HepG2 (cell line): ENCODE measurements at regions not wholly inside any gene's neighbourhood (a gene's known extent, or its start where the extent isn't known, plus 50 kb on each side); places are given as distances from the start of the nearest gene placed in this dataset.

ENCODE experiments used
- ATAC-seq: fragments of 200-7000 bp; cut with Tn5 transposase; 3 replicates; pipeline ENCODE4 v1.9.1; 2020; ENCODE audit warnings: mild to moderate bottlenecking, moderate library complexity
- BruUV-seq: library from RNA; stranded (reverse); fragments of 400-500 nt; replicated peaks from 2 replicates; lab custom pipeline; 2021; lab: Mats Ljungman, UMichigan
- CTCF ChIA-PET: fragments of 300-600 bp; formaldehyde crosslinking; extraction: SDS; loops from one replicate; lab custom pipeline; 2021; ENCODE audit warnings: low total read pairs, inconsistent platforms, low intra/inter-chr PET ratio; lab: Yijun Ruan, JAX
- POLR2A ChIA-PET: fragments of 350-600 bp; sonication (Branson Sonifier 250); formaldehyde crosslinking; loops from one replicate; lab custom pipeline; 2020; ENCODE audit warnings: antibody characterized with exemption, inconsistent platforms; lab: Yijun Ruan, JAX
- DNase-seq: peaks from one replicate; pipeline ENCODE4 v3.0.0-alpha.2; 2015; ENCODE audit warnings: low spot score
- FAIRE-seq: peaks from 3 replicates; lab custom pipeline; 2011; peaks lifted over from hg19 to GRCh38; lab: Jason Lieb, UNC
- H2AFZ ChIP-seq: one replicate; pipeline ENCODE4 v1.6.1; 2011; ENCODE audit warnings: low read length, inconsistent platforms
- H3K27ac ChIP-seq: fragments of 300-600 bp; 3 replicates; pipeline ENCODE4 v1.8.0; 2011; ENCODE audit warnings: mixed run types, mild to moderate bottlenecking, mixed read lengths, low read length, inconsistent platforms; ENCODE audit not compliant: insufficient read depth; ENCODE audit errors: extremely low read length
- H3K27me3 ChIP-seq, 2 experiments: fragments of 200-600 bp in 1 of 2; 2 replicates in 1 of 2; 3 replicates in 1 of 2; pipeline versions ENCODE4 v1.6.0 to v1.8.0; 2011; ENCODE audit warnings: low read length in 2 of 2, mild to moderate bottlenecking in 2 of 2, moderate library complexity in 2 of 2, inconsistent platforms in 1 of 2; ENCODE audit not compliant: insufficient read depth in 2 of 2, control insufficient read depth in 1 of 2
- H3K36me3 ChIP-seq, 2 experiments: fragments of 200-600 bp in 1 of 2; replicated peaks in 1 of 2; 2 replicates in 1 of 2; 3 replicates in 1 of 2; pipeline versions ENCODE4 v1.5.1 to v1.8.0; 2011; ENCODE audit warnings: low read length in 2 of 2, inconsistent platforms in 1 of 2; ENCODE audit not compliant: insufficient read depth in 2 of 2, control insufficient read depth in 1 of 2
- H3K4me1 ChIP-seq: 2 replicates; pipeline ENCODE4 v1.5.1; 2012; ENCODE audit warnings: low read length, inconsistent platforms; ENCODE audit not compliant: insufficient read depth
- H3K4me2 ChIP-seq: 2 replicates; pipeline ENCODE4 v1.6.0; 2011; ENCODE audit warnings: low read depth, low read length, inconsistent platforms
- H3K4me3 ChIP-seq, 3 experiments: fragments of 200-600 bp in 1 of 3; sonication (generic), shearing (Covaris generic) in 1 of 3; replicated peaks in 1 of 3; 2 replicates each; pipeline ENCODE4 v1.5.1; 2011 to 2016; ENCODE audit warnings: low read length in 3 of 3, inconsistent platforms in 2 of 3, low read depth in 2 of 3, mild to moderate bottlenecking in 2 of 3, control low read depth in 1 of 3, mixed read lengths in 1 of 3; ENCODE audit not compliant: insufficient read depth in 1 of 3
- H3K79me2 ChIP-seq: one replicate; pipeline ENCODE4 v1.6.1; 2011; ENCODE audit warnings: low read length, inconsistent platforms; ENCODE audit not compliant: insufficient read depth
- H3K9ac ChIP-seq: 2 replicates; pipeline ENCODE4 v1.6.0; 2011; ENCODE audit warnings: mild to moderate bottlenecking, low read depth, low read length, inconsistent platforms; ENCODE audit not compliant: insufficient read depth
- H3K9me3 ChIP-seq: 2 replicates; pipeline ENCODE4 v1.5.1; 2012; ENCODE audit warnings: mild to moderate bottlenecking, low read length
- H4K20me1 ChIP-seq: 2 replicates; pipeline ENCODE4 v1.6.0; 2011; ENCODE audit warnings: inconsistent platforms, mild to moderate bottlenecking, low read length, moderate library complexity; ENCODE audit not compliant: insufficient read depth
- ARID2 ChIP-seq: sonication (generic); formaldehyde crosslinking; IDR thresholded peaks from 2 replicates; pipeline ENCODE4 v1.8.1; 2022; ENCODE audit warnings: mild to moderate bottlenecking, missing genetic modification reagents, borderline replicate concordance
- FOXO1 ChIP-seq: sonication (generic); formaldehyde crosslinking; IDR thresholded peaks from 2 replicates; pipeline ENCODE4 v1.4.0; 2020; ENCODE audit warnings: missing genetic modification reagents
- GMEB1 ChIP-seq: sonication (generic); formaldehyde crosslinking; IDR thresholded peaks from 2 replicates; pipeline ENCODE4 v1.5.1; 2020; ENCODE audit warnings: missing genetic modification reagents, mild to moderate bottlenecking, borderline replicate concordance
- MEF2D ChIP-seq: sonication (generic); formaldehyde crosslinking; IDR thresholded peaks from 2 replicates; pipeline ENCODE4 v1.5.1; 2020; ENCODE audit warnings: mild to moderate bottlenecking, missing genetic modification reagents
- MXD3 ChIP-seq: IDR thresholded peaks from 2 replicates; pipeline ENCODE4 v1.6.1; 2016; ENCODE audit warnings: mild to moderate bottlenecking, missing biosample characterization, missing genetic modification reagents
- PBX2 ChIP-seq: IDR thresholded peaks from 2 replicates; pipeline ENCODE4 v1.6.1; 2016; ENCODE audit warnings: control low read depth
- TAF15 ChIP-seq: fragments of 200-400 bp; formaldehyde crosslinking; IDR thresholded peaks from one replicate; pipeline ENCODE4 v1.6.1; 2018; ENCODE audit warnings: mild to moderate bottlenecking, low read depth, low read length; ENCODE audit not compliant: poor library complexity, severe bottlenecking
- YEATS4 ChIP-seq: sonication (generic); formaldehyde crosslinking; IDR thresholded peaks from 2 replicates; pipeline ENCODE4 v1.4.0; 2020; ENCODE audit warnings: missing genetic modification reagents, borderline replicate concordance
- ZFP82 ChIP-seq: sonication (generic); formaldehyde crosslinking; IDR thresholded peaks from 2 replicates; pipeline ENCODE4 v1.5.1; 2020; ENCODE audit warnings: mild to moderate bottlenecking, missing genetic modification reagents, borderline replicate concordance
- ZNF468 ChIP-seq: sonication (generic); formaldehyde crosslinking; IDR thresholded peaks from 2 replicates; pipeline ENCODE4 v1.8.0; 2022; ENCODE audit warnings: mild to moderate bottlenecking, moderate library complexity, missing genetic modification reagents
- ZNF510 ChIP-seq: sonication (generic); formaldehyde crosslinking; IDR thresholded peaks from 2 replicates; pipeline ENCODE4 v1.4.0; 2020; ENCODE audit warnings: low read depth, mild to moderate bottlenecking, missing genetic modification reagents
- ZNF572 ChIP-seq: sonication (generic); formaldehyde crosslinking; IDR thresholded peaks from 2 replicates; pipeline ENCODE4 v1.5.1; 2020; ENCODE audit warnings: mild to moderate bottlenecking, missing genetic modification reagents
- ZNF614 ChIP-seq: IDR thresholded peaks from 2 replicates; pipeline ENCODE4 v1.6.1; 2018; ENCODE audit warnings: missing biosample characterization, missing genetic modification reagents, inconsistent platforms, borderline replicate concordance
- ZNF777 ChIP-seq: sonication (generic); formaldehyde crosslinking; IDR thresholded peaks from 2 replicates; pipeline ENCODE4 v1.4.0; 2020; ENCODE audit warnings: missing genetic modification reagents
- ZSCAN12 ChIP-seq: sonication (generic); formaldehyde crosslinking; IDR thresholded peaks from 2 replicates; pipeline ENCODE4 v1.9.0; 2021; ENCODE audit warnings: mild to moderate bottlenecking, missing genetic modification reagents
- WGBS: methylation state at CpG from one replicate; pipeline ENCODE4 v1.1.6; 2017; ENCODE audit warnings: low lambda C conversion rate; 5-methylcytosine and 5-hydroxymethylcytosine counted together
- in situ Hi-C: cut with HindIII; loops from 2 replicates; pipeline ENCODE4 v1.10.0; 2017; ENCODE audit warnings: low pct_unique_long_range_greater_than_20kb; ENCODE audit not compliant: extremely low pct_ligation_motif_present
- intact Hi-C: fragments of 100-400 bp; cut with micrococcal nuclease; formaldehyde crosslinking; loops from one replicate; pipeline ENCODE4 v1.10.0; 2022; ENCODE audit not compliant: unreplicated experiment
- TF ChIP-seq, protein P1 (sequence below): sonication (generic); formaldehyde crosslinking; IDR thresholded peaks from 2 replicates; pipeline ENCODE4 v1.8.1; 2023; ENCODE audit warnings: missing genetic modification reagents, mild to moderate bottlenecking, borderline replicate concordance

GRCh38 chr2:33786881-33787280 is 187.8 kb upstream of the FAM98A start:
- ChIA-PET CTCF (no interaction called here), POLR2A (no interaction called here)
- no peak overlapping the region for H2AFZ ChIP-seq
- ATAC-seq (no peak), FAIRE-seq (no peak), DNase-seq (no peak)
- H3K9me3 ChIP-seq: no peaks in the 10 kb centered on the region; the same call in 1 of the 2 replicates
- H3K79me2 ChIP-seq: no peaks in the 10 kb centered on the region
- no peak overlapping the region for H3K4me2 ChIP-seq
- no peak overlapping the region for H3K9ac ChIP-seq
- H3K27me3 ChIP-seq: no peaks in the 10 kb centered on the region
- intact Hi-C loops: no loop called here
- no peak overlapping the region for H3K4me3 ChIP-seq
- H3K36me3 ChIP-seq: no peaks in the 10 kb centered on the region
- H3K27ac ChIP-seq: no peak overlapping the region
- in situ Hi-C loops: no loop called here
- 13% methylated on average over 5 of the region's 5 CpGs for WGBS
- TF ChIP-seq MEF2D (CRISPR knock-in tag): no peak
- no peak for TF ChIP-seq ARID2
- TF ChIP-seq ZNF510 (CRISPR knock-in tag): no peak
- TF ChIP-seq ZNF777 (CRISPR knock-in tag): no peak
- no peak for TF ChIP-seq TAF15
- TF ChIP-seq ZNF614 (CRISPR knock-in tag): no peak
- no peak for TF ChIP-seq ZNF572 (CRISPR knock-in tag)
- H3K4me1 ChIP-seq: no peaks in the 10 kb centered on the region
- no TSS peak for BruUV-seq
- H4K20me1 ChIP-seq: no peaks in the 10 kb centered on the region

GRCh38 chr2:33785201-33786106 is 186.4 kb upstream of the FAM98A start:
- Histone ChIP-seq H3K9me3 (no peaks in the 10 kb centered on the region), H3K36me3 (no peaks in the 10 kb centered on the region), H3K27me3 (no peaks in the 10 kb centered on the region), H3K4me1 (no peaks in the 10 kb centered on the region), H4K20me1 (no peaks in the 10 kb centered on the region), H3K4me3 (no peak overlapping the region), H2AFZ (no peak overlapping the region), H3K4me2 (no peak overlapping the region), H3K27ac (no peak overlapping the region), H3K79me2 (no peaks in the 10 kb centered on the region), H3K9ac (no peak overlapping the region)
- no TSS peak for BruUV-seq
- ATAC-seq: no peak
- in situ Hi-C loops: no loop called here
- no peak for DNase-seq
- CTCF ChIA-PET: no interaction called here
- intact Hi-C loops: no loop called here
- 4% methylated on average over 4 of the region's 4 CpGs for WGBS
- POLR2A ChIA-PET: no interaction called here
- no peak for FAIRE-seq
- TF ChIP-seq GMEB1 (CRISPR knock-in tag) (no peak), MXD3 (CRISPR knock-in tag) (no peak), YEATS4 (no peak), FOXO1 (CRISPR knock-in tag) (no peak), ZFP82 (CRISPR knock-in tag) (no peak), ZNF468 (CRISPR knock-in tag) (no peak), ZSCAN12 (CRISPR knock-in tag) (no peak), PBX2 (CRISPR knock-in tag) (no peak)
- TF ChIP-seq, protein P1, sequence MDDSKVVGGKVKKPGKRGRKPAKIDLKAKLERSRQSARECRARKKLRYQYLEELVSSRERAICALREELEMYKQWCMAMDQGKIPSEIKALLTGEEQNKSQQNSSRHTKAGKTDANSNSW (CRISPR knock-in tag): no peak
